ENCODE measurements at regions not wholly inside any gene's neighbourhood (a gene's known extent, or its start where the extent isn't known, plus 50 kb on each side); places are given as distances from the start of the nearest gene placed in this dataset.

GRCh38 chr2:38495880-38496279 lies 106.8 kb downstream of the HNRNPLL start:
- TF ChIP-seq CTCF (IDR thresholded peaks at IDR 0.05; ENCODE audit: low read depth, low read length): no peak

DNA sequence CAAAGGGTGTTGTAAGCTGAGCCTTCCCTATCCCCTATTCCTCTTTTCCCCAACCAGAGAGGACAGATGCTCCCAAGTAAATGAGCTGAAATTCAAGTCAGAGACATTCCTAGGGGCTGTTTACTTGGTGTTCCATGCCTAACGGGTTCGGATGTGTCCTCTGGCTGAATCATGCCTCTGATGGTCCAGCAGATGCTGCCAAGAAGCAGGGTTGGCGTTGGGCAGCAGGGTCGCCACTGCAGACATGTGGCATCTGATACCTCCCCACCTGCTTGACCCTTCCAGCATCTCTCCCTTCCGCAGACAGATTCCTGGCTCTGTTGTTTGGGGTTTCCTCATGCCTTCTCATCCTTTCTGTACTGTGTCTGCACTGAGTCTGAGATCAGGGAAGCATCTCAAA lies 108.3 kb downstream of the HNRNPLL start:
- no peak overlapping the region for H3K4me3 ChIP-seq (replicated peaks in 1 of 2; ENCODE audit: low read depth in 2 of 2, low read length in 2 of 2)
- no peak for DNase-seq (ENCODE audit: low read depth in 2 of 2)
- TF ChIP-seq CTCF (IDR thresholded peaks at IDR 0.05; ENCODE audit: low read depth, low read length): no peak

More at GRCh38 chr2:38495880-38496279, 106.8 kb downstream of the HNRNPLL start:
- DNase-seq (ENCODE audit: low read depth in 2 of 2): no peak
- no peak overlapping the region for H3K4me3 ChIP-seq (replicated peaks in 1 of 2; ENCODE audit: low read depth in 2 of 2, low read length in 2 of 2)

- no peak for DNase-seq (ENCODE audit: low read depth in 2 of 2)
- no peak overlapping the region for H3K4me3 ChIP-seq (replicated peaks in 1 of 2; ENCODE audit: low read depth in 2 of 2, low read length in 2 of 2)
- no peak for TF ChIP-seq CTCF (IDR thresholded peaks at IDR 0.05; ENCODE audit: low read depth, low read length)
These were observed 110.6 kb downstream of the HNRNPLL start for GRCh38 chr2:38492042-38492615.

- H3K4me3 ChIP-seq (replicated peaks in 1 of 2; ENCODE audit: low read depth in 2 of 2, low read length in 2 of 2): no peak overlapping the region
- no peak for DNase-seq (ENCODE audit: low read depth in 2 of 2)
- TF ChIP-seq CTCF (IDR thresholded peaks at IDR 0.05; ENCODE audit: low read depth, low read length): no peak
These were observed 111.3 kb downstream of the HNRNPLL start for GRCh38 chr2:38491436-38491835.

DNA sequence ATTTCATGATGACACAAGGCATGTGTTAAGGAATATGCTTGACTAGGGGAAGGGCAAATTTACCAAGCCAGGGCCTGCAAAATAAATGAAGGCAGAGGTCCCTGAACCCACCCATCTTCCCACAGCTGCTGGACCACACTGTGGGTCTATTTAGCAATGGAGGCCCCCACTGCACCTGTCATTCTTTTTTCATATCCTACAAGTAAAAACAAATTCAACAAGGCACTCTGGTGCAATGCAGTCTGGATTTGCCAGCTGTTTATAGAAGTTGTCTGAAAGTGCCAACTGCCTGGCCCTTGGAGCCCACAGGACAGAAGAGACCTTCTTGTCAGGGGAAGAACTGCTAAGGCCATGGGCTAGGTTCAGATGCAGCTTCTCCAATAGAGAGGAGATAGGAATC lies 112.8 kb upstream of the ATL2 start:
- no peak overlapping the region for H3K4me3 ChIP-seq (replicated peaks in 1 of 2; ENCODE audit: low read depth in 2 of 2, low read length in 2 of 2)
- no peak for TF ChIP-seq CTCF (IDR thresholded peaks at IDR 0.05; ENCODE audit: low read depth, low read length)
- no peak for DNase-seq (ENCODE audit: low read depth in 2 of 2)

GRCh38 chr2:38487852-38488251 lies 110.8 kb upstream of the ATL2 start:
- no peak for TF ChIP-seq CTCF (IDR thresholded peaks at IDR 0.05; ENCODE audit: low read depth, low read length)
- DNase-seq (ENCODE audit: low read depth in 2 of 2): no peak
- no peak overlapping the region for H3K4me3 ChIP-seq (replicated peaks in 1 of 2; ENCODE audit: low read depth in 2 of 2, low read length in 2 of 2)
